Adrenal gland (tissue), 9 donors: ENCODE measurements at regions not wholly inside any gene's neighbourhood (a gene's known extent, or its start where the extent isn't known, plus 50 kb on each side); places are given as distances from the start of the nearest gene placed in this dataset.

ENCODE experiments used
- DNase-seq, 7 donors: peaks; one replicate each; pipeline ENCODE4 v3.0.0-alpha.2; 2019 to 2020
- H3K27ac ChIP-seq, 5 donors: fragments of 200-600 bp; sonication (generic) in 4 of 5; 1 replicate in 3 of 5; 2 replicates in 2 of 5; pipeline versions ENCODE4 v1.5.1 to v1.8.0; 2016 to 2020; ENCODE audit warnings: mild to moderate bottlenecking in 1 of 5
- H3K27me3 ChIP-seq: fragments of 200-600 bp; 2 replicates; pipeline ENCODE4 v1.8.0; 2021
- H3K36me3 ChIP-seq, 2 donors: fragments of 200-600 bp; replicated peaks in 1 of 2; 1 replicate in 1 of 2; 2 replicates in 1 of 2; pipeline versions ENCODE4 v1.5.1 to v1.8.0; 2018 to 2022
- H3K4me1 ChIP-seq, 2 donors: fragments of 200-600 bp; replicated peaks in 1 of 2; 1 replicate in 1 of 2; 2 replicates in 1 of 2; pipeline versions ENCODE4 v1.5.1 to v1.8.0; 2018 to 2021
- H3K4me3 ChIP-seq, 4 donors: fragments of 200-600 bp; sonication (generic) in 3 of 4; one replicate each; pipeline ENCODE4 v1.5.1; 2016 to 2018
- H3K9me3 ChIP-seq, 3 donors: fragments of 200-600 bp; sonication (generic) in 1 of 3; replicated peaks in 1 of 3; 1 replicate in 2 of 3; 2 replicates in 1 of 3; pipeline versions ENCODE4 v1.5.1 to v1.8.0; 2016 to 2021
- POLR2A ChIP-seq, 2 donors: fragments of 450-650 bp; IDR thresholded peaks; one replicate each; pipeline ENCODE4 v1.6.1; 2017; ENCODE audit warnings: antibody characterized with exemption in 2 of 2, mild to moderate bottlenecking in 2 of 2, moderate library complexity in 1 of 2
- WGBS, 4 donors: extraction: QIAGEN DNeasy Blood & Tissue Kit in 2 of 4; methylation state at CpG; one replicate each; pipeline versions ENCODE4 v1.1.5 to v1.1.7; 2013 to 2017; 5-methylcytosine and 5-hydroxymethylcytosine counted together
- intact Hi-C, 2 donors: fragments of 100-400 bp; cut with DNase I; formaldehyde crosslinking; loops; one replicate each; pipeline versions ENCODE4 v1.14.1 to v1.15.0; 2022 to 2023
- TF ChIP-seq, protein P1 (sequence below), 6 experiments: fragments of 450-650 bp in 4 of 6; fragments of 200-600 bp in 2 of 6; sonication (generic) in 1 of 6; IDR thresholded peaks; 1 replicate in 5 of 6; 2 replicates in 1 of 6; pipeline versions ENCODE4 v1.5.1 to v1.8.0; 2016 to 2021; ENCODE audit warnings: antibody characterized with exemption in 6 of 6, mild to moderate bottlenecking in 2 of 6, moderate library complexity in 1 of 6
- donor health status: healthy with polysubstance abuse.
- donor health status: Bipolar disorder and iron deficiency.
- donor health status: DM: yes; HTN: yes; CAD: no.
- donor health status: DM: no; HTN: no; CAD: no.
- donor health status: DM: no; HTN: no; CAD: no.

- Histone ChIP-seq H3K9me3 (no peaks in the 10 kb centered on the region), H3K27ac (no peak overlapping the region), H3K27me3 (no peaks in the 10 kb centered on the region), H3K4me1 (peaks cover 3 to 7% of the 10 kb centered on the region in 2 donors), H3K36me3 (no peaks in the 10 kb centered on the region), H3K4me3 (no peak overlapping the region)
- TF ChIP-seq POLR2A (IDR thresholded peaks at IDR 0.05) = no peak
- TF ChIP-seq, protein P1, sequence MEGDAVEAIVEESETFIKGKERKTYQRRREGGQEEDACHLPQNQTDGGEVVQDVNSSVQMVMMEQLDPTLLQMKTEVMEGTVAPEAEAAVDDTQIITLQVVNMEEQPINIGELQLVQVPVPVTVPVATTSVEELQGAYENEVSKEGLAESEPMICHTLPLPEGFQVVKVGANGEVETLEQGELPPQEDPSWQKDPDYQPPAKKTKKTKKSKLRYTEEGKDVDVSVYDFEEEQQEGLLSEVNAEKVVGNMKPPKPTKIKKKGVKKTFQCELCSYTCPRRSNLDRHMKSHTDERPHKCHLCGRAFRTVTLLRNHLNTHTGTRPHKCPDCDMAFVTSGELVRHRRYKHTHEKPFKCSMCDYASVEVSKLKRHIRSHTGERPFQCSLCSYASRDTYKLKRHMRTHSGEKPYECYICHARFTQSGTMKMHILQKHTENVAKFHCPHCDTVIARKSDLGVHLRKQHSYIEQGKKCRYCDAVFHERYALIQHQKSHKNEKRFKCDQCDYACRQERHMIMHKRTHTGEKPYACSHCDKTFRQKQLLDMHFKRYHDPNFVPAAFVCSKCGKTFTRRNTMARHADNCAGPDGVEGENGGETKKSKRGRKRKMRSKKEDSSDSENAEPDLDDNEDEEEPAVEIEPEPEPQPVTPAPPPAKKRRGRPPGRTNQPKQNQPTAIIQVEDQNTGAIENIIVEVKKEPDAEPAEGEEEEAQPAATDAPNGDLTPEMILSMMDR (IDR thresholded peaks at IDR 0.05) = no peak
- intact Hi-C loops = no loop called here
- DNase-seq = no peak
- 87 to 98% (median 95%) methylated on average over 4 of the region's 4 CpGs for WGBS, 4 donors
Measured at GRCh38 chr15:91784973-91785709, 68.4 kb upstream of the SLCO3A1 start.

DNA sequence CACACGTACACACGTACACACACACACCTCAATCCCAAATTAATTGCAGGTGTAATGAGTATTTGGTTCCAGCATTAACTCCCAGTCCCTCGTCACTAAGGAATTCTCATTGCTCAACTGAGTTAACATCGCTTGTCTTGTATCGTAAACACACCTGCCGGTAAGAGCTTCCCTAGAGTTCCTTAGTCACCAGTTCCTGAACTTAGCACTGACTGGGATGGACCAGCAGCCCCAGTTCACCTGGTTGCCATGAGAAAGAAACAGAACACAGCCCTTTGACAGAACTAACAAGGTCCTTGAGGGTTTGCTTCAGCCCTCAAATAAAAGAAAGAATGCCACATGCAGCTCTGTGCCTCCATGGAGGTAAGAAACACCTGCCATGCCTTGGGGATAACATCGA is 66.3 kb upstream of the SLCO3A1 start:
- intact Hi-C loops = no loop called here
- 92 to 95% (median 94%) methylated on average over 7 of the region's 7 CpGs for WGBS, 4 donors

GRCh38 chr15:91789136-91789535 is 64.4 kb upstream of the SLCO3A1 start:
- Histone ChIP-seq H3K27ac (peak overlapping the region in 1 of 5 donors; percentile 40), H3K27me3 (no peaks in the 10 kb centered on the region), H3K4me1 (peaks cover 0 to 7% of the 10 kb centered on the region in 2 donors), H3K4me3 (no peak overlapping the region), H3K9me3 (no peaks in the 10 kb centered on the region), H3K36me3 (no peaks in the 10 kb centered on the region)
- DNase-seq = peak; percentile 72 to 94 (median 88)
- 35 to 61% (median 48%) methylated on average over 5 of the region's 5 CpGs for WGBS, 4 donors
- no peak for TF ChIP-seq POLR2A (IDR thresholded peaks at IDR 0.05)
- TF ChIP-seq, protein P1 (IDR thresholded peaks at IDR 0.05) = no peak
- intact Hi-C loops = no loop called here

More for the DNA sequence above, 66.3 kb upstream of the SLCO3A1 start:
- Histone ChIP-seq H3K9me3 (no peaks in the 10 kb centered on the region), H3K4me1 (peaks cover 0 to 7% of the 10 kb centered on the region in 2 donors), H3K27me3 (no peaks in the 10 kb centered on the region), H3K36me3 (no peaks in the 10 kb centered on the region), H3K27ac (no peak overlapping the region), H3K4me3 (no peak overlapping the region)
- DNase-seq = no peak
- TF ChIP-seq POLR2A (IDR thresholded peaks at IDR 0.05) = no peak
- TF ChIP-seq, protein P1 (IDR thresholded peaks at IDR 0.05) = no peak

GRCh38 chr15:91790836-91791235 is 62.7 kb upstream of the SLCO3A1 start:
- intact Hi-C loops = no loop called here
- Histone ChIP-seq H3K9me3 (no peaks in the 10 kb centered on the region), H3K27ac (no peak overlapping the region), H3K4me1 (peaks cover 0 to 7% of the 10 kb centered on the region in 2 donors), H3K4me3 (no peak overlapping the region), H3K36me3 (no peaks in the 10 kb centered on the region), H3K27me3 (no peaks in the 10 kb centered on the region)
- TF ChIP-seq, protein P1 (IDR thresholded peaks at IDR 0.05) = no peak
- TF ChIP-seq POLR2A (IDR thresholded peaks at IDR 0.05) = no peak
- no peak for DNase-seq
- WGBS, 4 donors = 75 to 87% (median 80%) methylated on average over 3 of the region's 3 CpGs
